ENCODE measurements at regions not wholly inside any gene's neighbourhood (a gene's known extent, or its start where the extent isn't known, plus 50 kb on each side); places are given as distances from the start of the nearest gene placed in this dataset.

GRCh38 chr1:232484856-232485255 is 145.1 kb downstream of the SIPA1L2 start:
- TF ChIP-seq CTCF (IDR thresholded peaks at IDR 0.05): no peak
- TF ChIP-seq POLR2AphosphoS5 (IDR thresholded peaks at IDR 0.05; ENCODE audit: insufficient read depth in 1 of 2, low read depth in 1 of 2): no peak

All from vagina (tissue), 2 donors.